Activated effector memory CD4-positive, alpha-beta T cell treated with Interleukin-2 at 50 U/mL for 16 hours (primary cell): ENCODE measurements at regions not wholly inside any gene's neighbourhood (a gene's known extent, or its start where the extent isn't known, plus 50 kb on each side); places are given as distances from the start of the nearest gene placed in this dataset.
A peak's percentile ranks its signal among the peaks of the same experiment; 100 is the strongest.
"Not testable (repeated sequence)": the region's sequence is repeated elsewhere in the genome, so short reads cannot be mapped to it uniquely, and the experiment has no call there.

ENCODE experiments used
- DNase-seq: peaks from one replicate; pipeline ENCODE4 v3.0.0-alpha.2; 2020

GRCh38 chr15:56568466-56569167 lies 103.7 kb upstream of the MNS1 start:
- no peak for DNase-seq

GRCh38 chr15:56557415-56557814 lies 92.5 kb upstream of the MNS1 start:
- no peak for DNase-seq

GRCh38 chr15:56553486-56553885 lies 88.5 kb upstream of the MNS1 start:
- no peak for DNase-seq

- no peak for DNase-seq
Measured at GRCh38 chr15:56552659-56553058, 87.7 kb upstream of the MNS1 start.

- not testable (repeated sequence) for DNase-seq
Measured at GRCh38 chr15:56540570-56540969, 75.6 kb upstream of the MNS1 start.

- DNase-seq: not testable (repeated sequence)
Measured at GRCh38 chr15:56540157-56540556, 75.2 kb upstream of the MNS1 start.

DNA sequence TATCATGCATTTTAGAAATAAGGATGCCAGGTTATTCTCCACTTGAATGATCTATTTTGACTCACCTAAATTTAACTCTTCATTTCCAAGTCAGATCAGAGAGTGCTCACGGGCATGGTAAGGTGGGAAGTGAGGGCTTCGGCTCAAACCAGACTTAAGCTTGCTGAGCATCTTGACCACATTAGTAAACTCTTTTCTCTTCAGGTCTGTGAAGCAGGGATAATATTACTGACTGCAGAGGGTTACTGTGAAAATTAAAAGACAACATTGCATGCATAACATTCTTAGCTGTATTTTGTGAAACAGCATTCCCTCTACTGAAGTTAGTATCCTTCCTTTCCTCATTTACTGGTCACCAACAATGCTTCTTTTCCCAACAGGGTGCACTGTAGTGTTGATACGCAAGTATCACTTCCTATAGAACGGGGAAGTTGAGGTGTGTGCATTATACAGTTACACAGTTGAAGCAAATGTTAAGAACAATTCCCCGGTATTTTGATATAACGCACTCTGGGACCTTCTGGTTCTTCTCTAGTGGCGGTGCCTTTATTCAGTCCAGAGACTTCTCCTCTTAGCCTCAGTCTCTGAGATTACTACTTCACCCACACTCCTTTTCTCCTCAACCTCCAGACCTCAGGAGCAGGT lies 74.1 kb upstream of the MNS1 start:
- DNase-seq: no peak

DNA sequence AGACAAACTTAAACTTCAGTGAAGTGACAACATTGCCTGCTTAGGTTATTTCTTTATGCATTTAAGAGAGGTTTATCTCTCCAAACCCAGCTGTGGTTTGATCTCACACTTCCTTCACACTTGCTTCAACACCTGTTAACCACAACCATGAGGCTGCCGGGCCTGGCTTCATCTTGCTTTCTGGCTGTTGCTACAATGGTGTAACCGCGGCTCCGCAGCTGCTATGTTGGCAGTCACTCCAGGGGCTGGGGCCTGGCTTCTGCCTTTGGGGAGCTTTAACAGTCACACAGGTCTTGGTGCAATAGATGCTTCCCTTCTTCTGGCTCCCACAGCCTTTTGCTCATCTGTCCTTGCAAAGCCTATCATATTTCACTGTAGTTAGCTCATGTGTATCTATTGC lies 72.9 kb upstream of the MNS1 start:
- DNase-seq: peak; percentile 26

DNA sequence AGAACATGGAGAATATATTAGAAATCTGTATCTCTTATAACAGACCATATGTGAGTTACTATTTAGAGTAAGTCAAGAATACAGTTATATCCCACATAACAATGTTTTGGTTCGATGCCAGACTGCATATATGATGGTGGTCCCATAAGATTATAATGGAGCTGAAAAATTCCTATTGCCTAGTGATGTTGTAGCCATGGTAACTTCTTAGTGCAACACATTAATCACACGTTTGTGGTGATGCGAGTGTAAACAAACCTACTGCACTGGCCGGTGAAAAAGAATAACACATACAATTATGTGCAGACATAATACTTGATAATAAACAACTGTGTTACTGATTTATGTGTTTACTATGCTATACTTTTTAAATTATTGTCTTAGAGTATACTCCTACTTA lies 69.8 kb upstream of the MNS1 start:
- no peak for DNase-seq

- no peak for DNase-seq
Measured at GRCh38 chr15:56533731-56534403, 68.9 kb upstream of the MNS1 start.

GRCh38 chr15:56532721-56533460 lies 68.0 kb upstream of the MNS1 start:
- no peak for DNase-seq

- DNase-seq: no peak
Measured at GRCh38 chr15:56530157-56530556, 65.2 kb upstream of the MNS1 start.

GRCh38 chr15:56528136-56528535 lies 63.2 kb upstream of the MNS1 start:
- no peak for DNase-seq

DNA sequence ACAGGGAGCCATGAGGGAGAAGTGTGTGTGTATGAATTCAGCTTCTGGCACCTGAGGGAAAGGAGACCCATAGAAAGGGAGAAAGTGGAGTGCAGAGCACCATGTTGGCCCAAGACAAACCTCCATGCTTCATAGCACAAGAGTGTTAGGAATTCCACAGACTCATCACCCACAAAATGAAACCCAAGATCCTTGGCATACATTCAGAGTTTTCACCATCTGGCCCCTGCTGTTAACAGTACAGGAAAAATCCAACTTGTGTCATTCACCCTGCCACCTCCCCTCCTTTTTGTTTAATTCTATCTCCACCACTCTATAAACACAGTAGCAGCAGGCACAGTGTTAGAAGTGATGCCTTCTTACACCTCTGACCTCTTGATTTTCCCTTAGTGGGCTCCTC lies 60.0 kb upstream of the MNS1 start:
- no peak for DNase-seq

GRCh38 chr15:56523521-56523920 lies 58.6 kb upstream of the MNS1 start:
- no peak for DNase-seq

DNA sequence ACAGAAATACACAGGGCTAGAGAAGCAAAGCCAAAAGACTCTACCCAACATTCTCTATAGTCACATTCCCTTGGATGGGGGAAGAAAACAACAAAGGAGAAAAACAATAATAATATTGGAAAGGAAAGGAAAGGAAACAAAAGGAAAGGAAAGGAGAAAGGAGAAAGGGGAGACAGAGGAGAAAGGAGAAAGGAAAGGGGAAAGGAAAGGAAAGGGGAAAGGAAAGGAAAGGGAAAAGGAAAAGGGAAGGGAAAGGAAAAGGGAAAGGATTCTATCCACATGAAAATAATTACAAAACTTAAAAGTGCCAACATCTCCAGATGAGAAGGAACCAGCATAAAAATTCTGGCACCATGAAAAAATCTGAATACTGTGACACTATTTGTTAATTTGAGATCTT lies 54.1 kb upstream of the MNS1 start:
- no peak for DNase-seq
